OCI-LY7 (cell line): ENCODE measurements at regions not wholly inside any gene's neighbourhood (a gene's known extent, or its start where the extent isn't known, plus 50 kb on each side); places are given as distances from the start of the nearest gene placed in this dataset.
"Not testable (repeated sequence)": the region's sequence is repeated elsewhere in the genome, so short reads cannot be mapped to it uniquely, and the experiment has no call there.

ENCODE experiments used
- CTCF ChIP-seq: fragments of 200-600 bp; sonication (generic); conservative IDR thresholded peaks from 2 replicates; pipeline ENCODE4 v1.5.1; 2014; ENCODE audit warnings: mild to moderate bottlenecking, antibody characterized with exemption, low read length, moderate library complexity, mixed read lengths
- EZH2phosphoT487 ChIP-seq: fragments of 200-600 bp; sonication (generic); IDR thresholded peaks from 2 replicates; pipeline ENCODE4 v1.6.1; 2018; ENCODE audit warnings: low read depth, borderline replicate concordance, mild to moderate bottlenecking, mixed run types, antibody characterized with exemption, low read length, moderate library complexity, mixed read lengths

- not testable (repeated sequence) for TF ChIP-seq CTCF, EZH2phosphoT487
Observed at GRCh38 chr16:35157549-35157948, 1698.1 kb downstream of the TP53TG3F start.
